Mesenchymal stem cell (in vitro differentiated cells and primary cell): ENCODE measurements at regions not wholly inside any gene's neighbourhood (a gene's known extent, or its start where the extent isn't known, plus 50 kb on each side); places are given as distances from the start of the nearest gene placed in this dataset.

Source experiments
- DNase-seq: peaks from one replicate; pipeline ENCODE4 v3.0.0-alpha.2; 2013
- H2AFZ ChIP-seq: one replicate; pipeline ENCODE4 v1.6.1; 2013; ENCODE audit warnings: low read depth, mild to moderate bottlenecking, control low read depth, inconsistent platforms, low read length, moderate library complexity
- H2AK5ac ChIP-seq: 2 replicates; pipeline ENCODE4 v1.6.1; 2013; ENCODE audit warnings: low read length, moderate library complexity, mild to moderate bottlenecking, inconsistent platforms; ENCODE audit not compliant: severe bottlenecking
- H2BK120ac ChIP-seq: one replicate; pipeline ENCODE4 v1.6.1; 2013; ENCODE audit warnings: low read depth, mild to moderate bottlenecking, inconsistent platforms, low read length, moderate library complexity
- H2BK12ac ChIP-seq, 2 experiments: one replicate each; pipeline ENCODE4 v1.6.1; 2013; ENCODE audit warnings: inconsistent platforms in 2 of 2, low read length in 2 of 2, mild to moderate bottlenecking in 2 of 2, moderate library complexity in 2 of 2, control low read depth in 1 of 2
- H2BK15ac ChIP-seq: one replicate; pipeline ENCODE4 v1.6.1; 2013; ENCODE audit warnings: mild to moderate bottlenecking, low read depth, inconsistent platforms; ENCODE audit not compliant: poor library complexity, severe bottlenecking
- H2BK5ac ChIP-seq: 2 replicates; pipeline ENCODE4 v1.6.1; 2013; ENCODE audit warnings: low read depth, mild to moderate bottlenecking, low read length, control low read depth, inconsistent platforms; ENCODE audit not compliant: poor library complexity, severe bottlenecking
- H3K14ac ChIP-seq, 2 experiments: one replicate each; pipeline ENCODE4 v1.6.1; 2013; ENCODE audit warnings: inconsistent platforms in 2 of 2, low read length in 2 of 2, control low read depth in 1 of 2, mild to moderate bottlenecking in 1 of 2, moderate library complexity in 1 of 2
- H3K18ac ChIP-seq, 2 experiments: one replicate each; pipeline ENCODE4 v1.6.1; 2013; ENCODE audit warnings: inconsistent platforms in 2 of 2, low read length in 2 of 2, control low read depth in 1 of 2, low read depth in 1 of 2, mild to moderate bottlenecking in 1 of 2
- H3K23ac ChIP-seq, 2 experiments: one replicate each; pipeline ENCODE4 v1.6.1; 2013; ENCODE audit warnings: inconsistent platforms in 2 of 2, low read length in 2 of 2, mild to moderate bottlenecking in 2 of 2, moderate library complexity in 2 of 2, control low read depth in 1 of 2
- H3K27ac ChIP-seq: 2 replicates; pipeline ENCODE4 v1.5.1; 2013; ENCODE audit warnings: mild to moderate bottlenecking, moderate library complexity, low read length, control low read depth, inconsistent platforms; ENCODE audit not compliant: poor library complexity, severe bottlenecking
- H3K27me3 ChIP-seq, 2 experiments: 2 replicates each; pipeline versions ENCODE4 v1.6.1 to v1.7.0; 2013; ENCODE audit warnings: low read length in 2 of 2, mild to moderate bottlenecking in 2 of 2, moderate library complexity in 2 of 2, control low read depth in 1 of 2, inconsistent platforms in 1 of 2; ENCODE audit not compliant: control insufficient read depth in 1 of 2, insufficient read depth in 1 of 2
- H3K36me3 ChIP-seq, 2 experiments: 2 replicates each; pipeline versions ENCODE4 v1.6.1 to v1.7.0; 2013; ENCODE audit warnings: low read length in 2 of 2, control low read depth in 1 of 2, inconsistent platforms in 1 of 2, low read depth in 1 of 2, mild to moderate bottlenecking in 1 of 2; ENCODE audit not compliant: insufficient read depth in 2 of 2, control insufficient read depth in 1 of 2
- H3K4ac ChIP-seq, 2 experiments: one replicate each; pipeline ENCODE4 v1.6.1; 2013; ENCODE audit warnings: inconsistent platforms in 2 of 2, low read length in 2 of 2, mild to moderate bottlenecking in 2 of 2, moderate library complexity in 2 of 2, control low read depth in 1 of 2, low read depth in 1 of 2
- H3K4me1 ChIP-seq: 2 replicates; pipeline ENCODE4 v1.6.1; 2013; ENCODE audit warnings: low read depth, low read length, control low read depth; ENCODE audit not compliant: control insufficient read depth, insufficient read depth
- H3K4me2 ChIP-seq: 2 replicates; pipeline ENCODE4 v1.6.1; 2013; ENCODE audit warnings: low read length, mild to moderate bottlenecking, inconsistent platforms; ENCODE audit not compliant: poor library complexity, severe bottlenecking
- H3K4me3 ChIP-seq, 2 experiments: 2 replicates each; pipeline versions ENCODE4 v1.5.1 to v1.7.0; 2013; ENCODE audit warnings: low read length in 2 of 2, mild to moderate bottlenecking in 2 of 2, control low read depth in 1 of 2, low read depth in 1 of 2; ENCODE audit not compliant: insufficient read depth in 1 of 2
- H3K79me1 ChIP-seq: replicated peaks from 2 replicates; pipeline ENCODE4 v1.6.1; 2013; ENCODE audit warnings: mild to moderate bottlenecking, control low read depth, low read length, inconsistent platforms; ENCODE audit not compliant: poor library complexity, severe bottlenecking
- H3K9ac ChIP-seq: 2 replicates; pipeline ENCODE4 v1.7.0; 2013; ENCODE audit warnings: mild to moderate bottlenecking, low read length, moderate library complexity
- H3K9me3 ChIP-seq: 2 replicates; pipeline ENCODE4 v1.7.0; 2013; ENCODE audit warnings: mild to moderate bottlenecking, low read length; ENCODE audit not compliant: control insufficient read depth
- H4K8ac ChIP-seq: one replicate; pipeline ENCODE4 v1.6.1; 2013; ENCODE audit warnings: inconsistent platforms, mild to moderate bottlenecking, low read length, moderate library complexity
- H4K91ac ChIP-seq: one replicate; pipeline ENCODE4 v1.6.1; 2013; ENCODE audit warnings: mild to moderate bottlenecking, low read length, inconsistent platforms
- WGBS: methylation state at CpG from one replicate; pipeline ENCODE4 v1.1.7; 2013; ENCODE audit warnings: mixed read lengths; 5-methylcytosine and 5-hydroxymethylcytosine counted together

DNA sequence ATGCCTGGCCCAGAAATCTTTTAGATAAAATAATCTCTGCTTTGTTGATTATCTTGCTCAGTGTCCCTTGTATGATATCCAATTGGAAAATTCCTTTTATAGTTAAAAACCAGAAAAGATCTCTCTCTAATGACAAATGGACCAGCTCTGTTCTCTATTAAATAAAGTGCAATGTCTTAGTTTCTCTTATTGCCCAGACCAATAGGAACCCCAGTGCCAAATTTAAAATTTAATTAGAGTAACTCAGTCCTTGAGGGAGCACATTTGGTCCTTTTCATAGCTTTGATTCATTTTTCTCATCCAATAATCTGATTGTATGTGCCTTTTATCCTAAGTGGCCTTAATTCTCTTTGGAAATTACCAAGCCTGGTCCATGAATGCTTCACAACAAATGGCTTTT is 158.9 kb upstream of the FOXK1 start:
- Histone ChIP-seq H2BK120ac (no peak overlapping the region), H3K23ac (no peak overlapping the region), H3K27me3 (peaks cover 0 to 10% of the 10 kb centered on the region in 2 experiments), H3K79me1 (no peaks in the 10 kb centered on the region), H3K9ac (no peak overlapping the region), H3K18ac (no peak overlapping the region), H3K4me2 (no peak overlapping the region), H3K14ac (no peak overlapping the region), H4K8ac (no peak overlapping the region), H4K91ac (no peak overlapping the region), H3K4me3 (no peak overlapping the region), H2BK15ac (no peak overlapping the region), H3K27ac (no peak overlapping the region), H3K9me3 (no peaks in the 10 kb centered on the region), H2BK12ac (no peak overlapping the region), H2AK5ac (no peak overlapping the region), H3K4me1 (no peaks in the 10 kb centered on the region), H2AFZ (no peak overlapping the region), H3K4ac (no peak overlapping the region), H3K36me3 (no peaks in the 10 kb centered on the region), H2BK5ac (no peak overlapping the region)
- no peak for DNase-seq

DNA sequence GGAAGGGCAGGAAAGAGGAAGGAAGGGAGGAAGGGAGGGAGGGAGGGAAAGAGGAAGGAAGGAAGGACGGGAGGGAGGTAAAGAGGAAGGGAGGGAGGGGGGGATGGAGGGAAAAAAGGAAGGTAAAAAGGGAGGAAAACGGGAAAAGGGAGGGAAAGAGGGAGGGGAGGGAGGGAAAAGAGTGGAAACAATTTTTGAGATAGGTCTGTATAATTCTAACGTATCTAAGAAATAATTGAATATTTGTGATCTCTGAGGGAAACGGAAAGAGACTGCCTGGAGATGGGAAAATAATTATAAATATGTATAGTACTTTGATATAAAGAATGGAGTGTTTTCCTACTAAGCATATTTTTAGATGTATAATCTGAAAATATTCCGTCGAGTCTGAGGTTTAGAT is 158.2 kb upstream of the FOXK1 start:
- H2AFZ ChIP-seq, result no peak overlapping the region
- no peaks in the 10 kb centered on the region for H3K36me3 ChIP-seq
- no peak overlapping the region for H2AK5ac ChIP-seq
- no peak for DNase-seq
- H2BK120ac ChIP-seq, result no peak overlapping the region
- WGBS, result 71% methylated on average over 6 of the region's 6 CpGs
- no peak overlapping the region for H3K4me3 ChIP-seq
- no peak overlapping the region for H3K27ac ChIP-seq
- H3K4me2 ChIP-seq, result no peak overlapping the region
- no peak overlapping the region for H2BK12ac ChIP-seq
- H3K23ac ChIP-seq, result no peak overlapping the region
- H3K18ac ChIP-seq, result no peak overlapping the region
- no peak overlapping the region for H4K8ac ChIP-seq
- H4K91ac ChIP-seq, result no peak overlapping the region
- H2BK15ac ChIP-seq, result no peak overlapping the region
- H2BK5ac ChIP-seq, result no peak overlapping the region
- no peak overlapping the region for H3K4ac ChIP-seq
- no peaks in the 10 kb centered on the region for H3K79me1 ChIP-seq
- H3K4me1 ChIP-seq, result no peaks in the 10 kb centered on the region
- no peak overlapping the region for H3K14ac ChIP-seq
- no peak overlapping the region for H3K9ac ChIP-seq
- no peaks in the 10 kb centered on the region for H3K9me3 ChIP-seq
- peaks cover 0 to 10% of the 10 kb centered on the region in 2 experiments for H3K27me3 ChIP-seq

GRCh38 chr7:4525884-4526283 is 156.2 kb upstream of the FOXK1 start:
- Histone ChIP-seq H3K9ac (no peak overlapping the region), H3K18ac (no peak overlapping the region), H3K36me3 (no peaks in the 10 kb centered on the region), H2BK15ac (no peak overlapping the region), H3K14ac (no peak overlapping the region), H3K79me1 (no peaks in the 10 kb centered on the region), H3K27ac (no peak overlapping the region), H3K4me1 (no peaks in the 10 kb centered on the region), H2BK5ac (no peak overlapping the region), H4K8ac (no peak overlapping the region), H2BK120ac (no peak overlapping the region), H4K91ac (no peak overlapping the region), H2AFZ (no peak overlapping the region), H3K4me3 (no peak overlapping the region), H2AK5ac (no peak overlapping the region), H3K4me2 (no peak overlapping the region), H3K27me3 (peaks cover 0 to 14% of the 10 kb centered on the region in 2 experiments), H3K4ac (no peak overlapping the region), H3K23ac (no peak overlapping the region), H3K9me3 (no peaks in the 10 kb centered on the region), H2BK12ac (no peak overlapping the region)
- no peak for DNase-seq
- WGBS, result 60% methylated on average over 2 of the region's 3 CpGs

DNA sequence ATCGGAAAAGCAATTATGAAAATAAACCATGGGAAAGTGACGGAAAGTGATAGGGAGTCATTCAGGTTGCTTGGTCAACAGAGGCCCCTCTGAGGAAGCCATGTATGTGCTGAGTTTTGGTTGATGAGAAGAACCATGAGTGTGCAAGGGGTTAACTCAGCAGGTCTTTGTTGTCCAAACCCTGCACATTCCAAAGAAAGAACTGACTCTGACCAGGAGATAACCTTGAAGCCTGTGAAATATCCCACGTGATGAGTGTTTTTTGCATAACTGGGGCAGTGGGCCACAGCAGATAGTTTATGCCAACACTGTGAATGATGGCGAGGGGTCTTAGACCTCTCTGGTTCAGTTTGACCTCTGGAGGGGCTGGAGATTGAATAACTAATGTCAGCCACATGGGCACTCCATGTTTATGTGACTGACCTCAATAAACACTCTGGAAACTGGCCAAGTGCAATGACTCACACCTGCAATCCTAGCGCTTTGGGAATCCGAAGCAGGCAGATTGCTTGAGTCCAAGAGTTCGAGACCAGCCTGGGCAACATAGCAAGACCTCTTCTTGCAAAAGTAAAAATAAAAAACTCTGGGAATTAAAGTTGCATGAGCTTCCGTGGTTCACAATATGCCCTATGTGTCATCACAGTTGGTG is 154.0 kb upstream of the FOXK1 start:
- Histone ChIP-seq H3K23ac (no peak overlapping the region), H4K8ac (no peak overlapping the region), H3K4me1 (no peaks in the 10 kb centered on the region), H3K27me3 (peaks cover 0 to 8% of the 10 kb centered on the region in 2 experiments), H2AK5ac (no peak overlapping the region), H3K79me1 (no peaks in the 10 kb centered on the region), H3K14ac (no peak overlapping the region), H3K9me3 (no peaks in the 10 kb centered on the region), H3K9ac (no peak overlapping the region), H2AFZ (no peak overlapping the region), H2BK12ac (no peak overlapping the region), H3K18ac (no peak overlapping the region), H2BK5ac (no peak overlapping the region), H4K91ac (no peak overlapping the region), H3K4me3 (no peak overlapping the region), H2BK120ac (no peak overlapping the region), H3K36me3 (no peaks in the 10 kb centered on the region), H3K27ac (no peak overlapping the region), H3K4me2 (no peak overlapping the region), H3K4ac (no peak overlapping the region), H2BK15ac (no peak overlapping the region)
- 71% methylated on average over 8 of the region's 8 CpGs for WGBS
- DNase-seq, result no peak
